H1 (cell line): ENCODE measurements at regions not wholly inside any gene's neighbourhood (a gene's known extent, or its start where the extent isn't known, plus 50 kb on each side); places are given as distances from the start of the nearest gene placed in this dataset.

Experiments used
- CTCF ChIA-PET: fragments of 300-600 bp; sonication (Branson Sonifier 250); formaldehyde crosslinking; loops from one replicate; lab custom pipeline; 2021; ENCODE audit not compliant: partially characterized antibody; lab: Charles Lee
- POLR2A ChIA-PET: fragments of 300-600 bp; sonication (Branson Sonifier 250); formaldehyde crosslinking; loops from one replicate; lab custom pipeline; 2021; ENCODE audit warnings: inconsistent platforms; ENCODE audit not compliant: partially characterized antibody; lab: Charles Lee
- DNase-seq, 2 experiments: peaks; one replicate each; pipeline versions ENCODE4 v3.0.0 to v3.0.0-alpha.2; 2010 to 2022; ENCODE audit warnings: low spot score in 2 of 2, low read depth in 1 of 2, mixed read lengths in 1 of 2
- FAIRE-seq: peaks from 2 replicates; lab custom pipeline; 2011; peaks lifted over from hg19 to GRCh38; lab: Jason Lieb, UNC
- H2AFZ ChIP-seq: 2 replicates; pipeline ENCODE4 v1.8.1; 2012; ENCODE audit warnings: low read length, inconsistent platforms
- H2AK5ac ChIP-seq: 2 replicates; pipeline ENCODE4 v1.6.1; 2013; ENCODE audit warnings: low read depth, low read length
- H2BK120ac ChIP-seq: replicated peaks from 2 replicates; pipeline ENCODE3; 2013; ENCODE audit warnings: low read depth, low read length, inconsistent platforms
- H2BK12ac ChIP-seq: 2 replicates; pipeline ENCODE4 v1.6.1; 2013; ENCODE audit warnings: low read depth, low read length
- H2BK15ac ChIP-seq: 2 replicates; pipeline ENCODE4 v1.6.1; 2013; ENCODE audit warnings: low read length
- H2BK20ac ChIP-seq: 2 replicates; pipeline ENCODE4 v1.6.1; 2013; ENCODE audit warnings: low read length
- H2BK5ac ChIP-seq: 2 replicates; pipeline ENCODE4 v1.6.1; 2013; ENCODE audit warnings: low read depth, low read length
- H3K14ac ChIP-seq: 2 replicates; pipeline ENCODE4 v1.6.1; 2013; ENCODE audit warnings: inconsistent platforms; ENCODE audit not compliant: insufficient read length
- H3K18ac ChIP-seq: 2 replicates; pipeline ENCODE4 v1.6.1; 2013; ENCODE audit warnings: low read length; ENCODE audit errors: extremely low read depth
- H3K23ac ChIP-seq: 2 replicates; pipeline ENCODE4 v1.6.1; 2013; ENCODE audit warnings: inconsistent platforms; ENCODE audit not compliant: insufficient read length
- H3K23me2 ChIP-seq: 2 replicates; pipeline ENCODE4 v1.6.1; 2013; ENCODE audit warnings: low read depth, low read length
- H3K27ac ChIP-seq: 2 replicates; pipeline ENCODE4 v1.6.1; 2011; ENCODE audit warnings: low read depth, low read length, inconsistent platforms
- H3K27me3 ChIP-seq, 4 experiments: replicated peaks in 1 of 4; 1 replicate in 1 of 4; 2 replicates in 3 of 4; pipeline versions ENCODE4 v1.6.1 to v1.8.1; 2011 to 2013; ENCODE audit warnings: low read length in 3 of 4, mild to moderate bottlenecking in 3 of 4, inconsistent platforms in 2 of 4, mixed read lengths in 2 of 4, moderate library complexity in 1 of 4; ENCODE audit not compliant: control insufficient read depth in 3 of 4, insufficient read depth in 3 of 4; ENCODE audit errors: extremely low read depth in 1 of 4
- H3K36me3 ChIP-seq, 4 experiments: 2 replicates each; pipeline versions ENCODE4 v1.6.1 to v1.8.1; 2011 to 2013; ENCODE audit warnings: mild to moderate bottlenecking in 4 of 4, low read length in 3 of 4, moderate library complexity in 2 of 4, control low read depth in 1 of 4, inconsistent platforms in 1 of 4; ENCODE audit not compliant: insufficient read depth in 4 of 4, control insufficient read depth in 2 of 4
- H3K4ac ChIP-seq: replicated peaks from 2 replicates; pipeline ENCODE3; 2013; ENCODE audit warnings: low read length, low read depth, mixed read lengths, inconsistent platforms; ENCODE audit not compliant: insufficient read length
- H3K4me1 ChIP-seq, 4 experiments: replicated peaks in 1 of 4; 1 replicate in 1 of 4; 2 replicates in 3 of 4; pipeline versions ENCODE4 v1.6.1 to v1.8.1; 2011 to 2013; ENCODE audit warnings: low read length in 3 of 4, inconsistent platforms in 2 of 4, mixed read lengths in 1 of 4; ENCODE audit not compliant: insufficient read depth in 4 of 4, control insufficient read depth in 3 of 4
- H3K4me2 ChIP-seq, 2 experiments: 2 replicates each; pipeline versions ENCODE4 v1.6.1 to v1.8.1; 2011 to 2013; ENCODE audit warnings: low read depth in 2 of 2, low read length in 2 of 2, control low read depth in 1 of 2, inconsistent platforms in 1 of 2, mild to moderate bottlenecking in 1 of 2; ENCODE audit not compliant: insufficient read depth in 1 of 2
- H3K4me3 ChIP-seq, 4 experiments: fragments of 200-600, 300-600 bp in 1 of 4; sonication (generic), shearing (Covaris generic), sonication (Bioruptor Twin) in 1 of 4; 2 replicates each; pipeline versions ENCODE4 v1.5.1 to v1.8.1; 2011 to 2016; ENCODE audit warnings: low read length in 4 of 4, low read depth in 3 of 4, control low read depth in 2 of 4, inconsistent platforms in 2 of 4, mild to moderate bottlenecking in 2 of 4, mixed read lengths in 1 of 4, moderate library complexity in 1 of 4; ENCODE audit not compliant: insufficient read depth in 2 of 4; ENCODE audit errors: extremely low read depth in 1 of 4
- H3K56ac ChIP-seq: replicated peaks from 2 replicates; pipeline ENCODE3; 2013; ENCODE audit warnings: low read depth, mild to moderate bottlenecking, mixed read lengths, low read length, inconsistent platforms; ENCODE audit not compliant: insufficient read length
- H3K79me1 ChIP-seq: 2 replicates; pipeline ENCODE4 v1.6.1; 2013; ENCODE audit warnings: low read depth, low read length, control low read depth
- H3K79me2 ChIP-seq, 2 experiments: 2 replicates each; pipeline versions ENCODE4 v1.6.1 to v1.8.1; 2012 to 2013; ENCODE audit warnings: low read length in 2 of 2, mild to moderate bottlenecking in 2 of 2, inconsistent platforms in 1 of 2; ENCODE audit not compliant: insufficient read depth in 2 of 2, control insufficient read depth in 1 of 2
- H3K9ac ChIP-seq, 4 experiments: replicated peaks in 1 of 4; 1 replicate in 1 of 4; 2 replicates in 3 of 4; pipeline versions ENCODE4 v1.6.1 to v1.8.1; 2011 to 2013; ENCODE audit warnings: low read depth in 3 of 4, low read length in 3 of 4, control low read depth in 2 of 4, mild to moderate bottlenecking in 2 of 4, moderate library complexity in 2 of 4, inconsistent platforms in 1 of 4; ENCODE audit errors: extremely low read depth in 1 of 4
- H3K9me3 ChIP-seq, 2 experiments: 2 replicates each; pipeline versions ENCODE4 v1.6.1 to v1.8.1; 2012 to 2013; ENCODE audit warnings: mild to moderate bottlenecking in 2 of 2, moderate library complexity in 2 of 2, control low read depth in 1 of 2, inconsistent platforms in 1 of 2, low read depth in 1 of 2, low read length in 1 of 2, mixed read lengths in 1 of 2; ENCODE audit not compliant: insufficient read depth in 2 of 2
- H4K20me1 ChIP-seq, 2 experiments: replicated peaks in 1 of 2; 2 replicates each; pipeline versions ENCODE3 to v1.8.1; 2011 to 2013; ENCODE audit warnings: inconsistent platforms in 2 of 2, low read length in 2 of 2, mild to moderate bottlenecking in 1 of 2; ENCODE audit not compliant: insufficient read depth in 2 of 2, control insufficient read depth in 1 of 2
- H4K5ac ChIP-seq: 2 replicates; pipeline ENCODE4 v1.6.1; 2013; ENCODE audit warnings: low read length, low read depth, mixed read lengths, inconsistent platforms; ENCODE audit not compliant: insufficient read length
- H4K8ac ChIP-seq: 2 replicates; pipeline ENCODE4 v1.8.0; 2013; ENCODE audit warnings: mild to moderate bottlenecking, moderate library complexity, low read length, inconsistent platforms; ENCODE audit not compliant: insufficient read depth; ENCODE audit errors: extremely low read depth
- H4K91ac ChIP-seq: replicated peaks from 2 replicates; pipeline ENCODE3; 2013; ENCODE audit warnings: low read length, mixed read lengths, inconsistent platforms; ENCODE audit not compliant: insufficient read length
- CEBPB ChIP-seq: IDR thresholded peaks from 2 replicates; pipeline ENCODE4 v1.6.1; 2012; ENCODE audit warnings: low read depth, low read length
- CREB1 ChIP-seq: IDR thresholded peaks from 2 replicates; pipeline ENCODE4 v1.6.1; 2012; ENCODE audit warnings: inconsistent platforms
- E2F6 ChIP-seq: IDR thresholded peaks from 2 replicates; pipeline ENCODE4 v1.6.1; 2012; ENCODE audit warnings: inconsistent platforms
- NANOG ChIP-seq: IDR thresholded peaks from 2 replicates; pipeline ENCODE4 v1.6.1; 2011; ENCODE audit warnings: low read length, low read depth, mild to moderate bottlenecking, inconsistent platforms; ENCODE audit not compliant: insufficient read depth, poor library complexity, severe bottlenecking
- RBBP5 ChIP-seq: IDR thresholded peaks from 2 replicates; pipeline ENCODE4 v1.7.1; 2012; ENCODE audit warnings: low read depth, mild to moderate bottlenecking, inconsistent platforms, low read length, moderate library complexity, borderline replicate concordance
- RNF2 ChIP-seq: fragments of 200-900, 300-1000 bp; sonication (generic); IDR thresholded peaks from 2 replicates; pipeline ENCODE4 v1.7.1; 2016; ENCODE audit warnings: borderline replicate concordance, low read depth, mild to moderate bottlenecking, antibody characterized with exemption, low read length; ENCODE audit not compliant: poor library complexity, severe bottlenecking; ENCODE audit errors: missing control alignments
- TCF12 ChIP-seq: IDR thresholded peaks from 2 replicates; pipeline ENCODE4 v1.6.1; 2011; ENCODE audit warnings: low read depth, mild to moderate bottlenecking, low read length
- WGBS, 2 experiments: shearing (Covaris generic) in 1 of 2; methylation state at CpG; one replicate each; pipeline versions ENCODE4 v1.1.6 to v1.1.7; 2013 to 2015; ENCODE audit warnings: low lambda C conversion rate in 2 of 2, mixed read lengths in 2 of 2, inconsistent platforms in 1 of 2, low coverage in 1 of 2, missing lambda C conversion rate in 1 of 2; ENCODE audit not compliant: insufficient replicate concordance in 2 of 2, insufficient coverage in 1 of 2, insufficient read length in 1 of 2; ENCODE audit errors: extremely low coverage in 1 of 2, missing lambda C conversion rate in 1 of 2; 5-methylcytosine and 5-hydroxymethylcytosine counted together

- H3K56ac ChIP-seq = no peak overlapping the region
- no peak overlapping the region for H3K4me3 ChIP-seq
- H3K14ac ChIP-seq = no peak overlapping the region
- no peak overlapping the region for H3K9ac ChIP-seq
- H2BK120ac ChIP-seq = no peak overlapping the region
- no peak overlapping the region for H2BK5ac ChIP-seq
- no peaks in the 10 kb centered on the region for H3K27me3 ChIP-seq
- 87% methylated on average over 2 of the region's 2 CpGs; no CpG with 5 or more reads in 1 of the 2 experiments for WGBS, 2 experiments
- TF ChIP-seq RNF2 (no peak), E2F6 (no peak), NANOG (no peak), CREB1 (no peak), CEBPB (no peak), TCF12 (no peak), RBBP5 (no peak)
- no peak overlapping the region for H3K18ac ChIP-seq
- no peak overlapping the region for H2BK12ac ChIP-seq
- H2BK15ac ChIP-seq = no peak overlapping the region
- DNase-seq = no peak
- H3K23me2 ChIP-seq = no peaks in the 10 kb centered on the region
- no peaks in the 10 kb centered on the region for H3K9me3 ChIP-seq
- no peak overlapping the region for H4K5ac ChIP-seq
- H4K20me1 ChIP-seq = no peaks in the 10 kb centered on the region
- ChIA-PET POLR2A (no interaction called here), CTCF (no interaction called here)
- H4K91ac ChIP-seq = no peak overlapping the region
- no peak overlapping the region for H3K23ac ChIP-seq
- no peak overlapping the region for H3K27ac ChIP-seq
- no peak overlapping the region for H2AFZ ChIP-seq
- no peaks in the 10 kb centered on the region for H3K36me3 ChIP-seq
- H3K4me1 ChIP-seq = no peaks in the 10 kb centered on the region
- H3K4ac ChIP-seq = no peak overlapping the region
- H2BK20ac ChIP-seq = no peak overlapping the region
- H3K79me2 ChIP-seq = no peaks in the 10 kb centered on the region
- no peak overlapping the region for H2AK5ac ChIP-seq
- no peak for FAIRE-seq
- H3K79me1 ChIP-seq = no peaks in the 10 kb centered on the region
- no peak overlapping the region for H3K4me2 ChIP-seq
- H4K8ac ChIP-seq = no peak overlapping the region
Measured at GRCh38 chr1:198986036-198986435, 347.2 kb downstream of the PTPRC start.
